HL-60 (cell line): ENCODE measurements at regions not wholly inside any gene's neighbourhood (a gene's known extent, or its start where the extent isn't known, plus 50 kb on each side); places are given as distances from the start of the nearest gene placed in this dataset.

Source experiments
- POLR2AphosphoS5 ChIP-seq: IDR thresholded peaks from 2 replicates; pipeline ENCODE4 v1.6.1; 2012; ENCODE audit warnings: low read depth
- TF ChIP-seq, protein P1 (sequence below): IDR thresholded peaks from one replicate; pipeline ENCODE4 v1.5.1; 2011; ENCODE audit warnings: low read length, control low read depth, inconsistent platforms; ENCODE audit not compliant: insufficient read depth

DNA sequence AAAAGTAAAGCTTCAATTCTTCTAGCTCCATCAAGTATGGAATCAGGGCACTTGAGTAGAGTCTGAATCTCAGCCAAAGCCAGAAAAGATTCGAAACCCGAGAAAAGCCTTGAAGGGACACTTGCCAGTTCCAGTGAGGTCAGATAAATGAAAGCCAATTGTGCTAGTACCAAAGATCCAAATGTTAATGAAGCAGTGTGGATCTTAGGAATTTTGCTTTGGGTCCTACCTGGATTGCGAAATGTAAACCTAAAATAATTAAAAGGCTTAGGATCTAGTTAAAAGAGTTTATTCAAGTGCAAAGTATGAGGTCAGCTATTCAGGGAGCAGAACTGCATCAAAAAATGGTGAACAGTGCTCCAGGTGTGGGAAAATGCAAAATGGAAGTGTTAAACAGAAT is 552.6 kb downstream of the NAP1L3 start:
- TF ChIP-seq, protein P1, sequence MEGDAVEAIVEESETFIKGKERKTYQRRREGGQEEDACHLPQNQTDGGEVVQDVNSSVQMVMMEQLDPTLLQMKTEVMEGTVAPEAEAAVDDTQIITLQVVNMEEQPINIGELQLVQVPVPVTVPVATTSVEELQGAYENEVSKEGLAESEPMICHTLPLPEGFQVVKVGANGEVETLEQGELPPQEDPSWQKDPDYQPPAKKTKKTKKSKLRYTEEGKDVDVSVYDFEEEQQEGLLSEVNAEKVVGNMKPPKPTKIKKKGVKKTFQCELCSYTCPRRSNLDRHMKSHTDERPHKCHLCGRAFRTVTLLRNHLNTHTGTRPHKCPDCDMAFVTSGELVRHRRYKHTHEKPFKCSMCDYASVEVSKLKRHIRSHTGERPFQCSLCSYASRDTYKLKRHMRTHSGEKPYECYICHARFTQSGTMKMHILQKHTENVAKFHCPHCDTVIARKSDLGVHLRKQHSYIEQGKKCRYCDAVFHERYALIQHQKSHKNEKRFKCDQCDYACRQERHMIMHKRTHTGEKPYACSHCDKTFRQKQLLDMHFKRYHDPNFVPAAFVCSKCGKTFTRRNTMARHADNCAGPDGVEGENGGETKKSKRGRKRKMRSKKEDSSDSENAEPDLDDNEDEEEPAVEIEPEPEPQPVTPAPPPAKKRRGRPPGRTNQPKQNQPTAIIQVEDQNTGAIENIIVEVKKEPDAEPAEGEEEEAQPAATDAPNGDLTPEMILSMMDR: no peak
- TF ChIP-seq POLR2AphosphoS5: no peak
